ENCODE measurements at regions not wholly inside any gene's neighbourhood (a gene's known extent, or its start where the extent isn't known, plus 50 kb on each side); places are given as distances from the start of the nearest gene placed in this dataset.

- Mint-ChIP-seq H3K9me3 (peaks cover 5% of the 10 kb centered on the region; the same call in 1 of the 2 replicates), H3K27ac (no peak overlapping the region), H3K4me3 (no peak overlapping the region), H3K36me3 (ENCODE audit: low read depth) (no peaks in the 10 kb centered on the region), H3K4me1 (ENCODE audit: low read depth) (no peaks in the 10 kb centered on the region; the same call in 1 of the 2 replicates), H3K27me3 (ENCODE audit: insufficient read depth) (no peaks in the 10 kb centered on the region)
- no peak for TF ChIP-seq CTCF (IDR thresholded peaks at IDR 0.05)
- no peak for DNase-seq
These were observed 452.1 kb upstream of the ST6GAL2 start for GRCh38 chr2:107338059-107338458.

GRCh38 chr2:107338571-107338970, 452.6 kb upstream of the ST6GAL2 start:
- TF ChIP-seq CTCF (IDR thresholded peaks at IDR 0.05): no peak
- no peaks in the 10 kb centered on the region for H3K36me3 Mint-ChIP-seq (ENCODE audit: low read depth)
- no peak for DNase-seq
- no peak overlapping the region for H3K27ac Mint-ChIP-seq
- H3K9me3 Mint-ChIP-seq: peaks cover 5% of the 10 kb centered on the region; the same call in 1 of the 2 replicates
- H3K4me1 Mint-ChIP-seq (ENCODE audit: low read depth): no peaks in the 10 kb centered on the region; the same call in 1 of the 2 replicates
- no peaks in the 10 kb centered on the region for H3K27me3 Mint-ChIP-seq (ENCODE audit: insufficient read depth)
- H3K4me3 Mint-ChIP-seq: no peak overlapping the region

GRCh38 chr2:107340955-107341354, 455.0 kb upstream of the ST6GAL2 start:
- no peak overlapping the region for H3K4me3 Mint-ChIP-seq
- no peaks in the 10 kb centered on the region for H3K27me3 Mint-ChIP-seq (ENCODE audit: insufficient read depth)
- no peaks in the 10 kb centered on the region for H3K4me1 Mint-ChIP-seq (ENCODE audit: low read depth)
- TF ChIP-seq CTCF (IDR thresholded peaks at IDR 0.05): no peak
- peaks cover 5% of the 10 kb centered on the region; the same call in 1 of the 2 replicates for H3K9me3 Mint-ChIP-seq
- H3K27ac Mint-ChIP-seq: no peak overlapping the region
- DNase-seq: no peak
- no peaks in the 10 kb centered on the region for H3K36me3 Mint-ChIP-seq (ENCODE audit: low read depth)

GRCh38 chr2:107349329-107349728, 463.4 kb upstream of the ST6GAL2 start:
- no peak overlapping the region for H3K4me3 Mint-ChIP-seq
- no peaks in the 10 kb centered on the region for H3K27me3 Mint-ChIP-seq (ENCODE audit: insufficient read depth)
- DNase-seq: no peak
- H3K9me3 Mint-ChIP-seq: peaks cover 43% of the 10 kb centered on the region
- TF ChIP-seq CTCF (IDR thresholded peaks at IDR 0.05): no peak
- no peaks in the 10 kb centered on the region for H3K4me1 Mint-ChIP-seq (ENCODE audit: low read depth)
- H3K36me3 Mint-ChIP-seq (ENCODE audit: low read depth): no peaks in the 10 kb centered on the region
- no peak overlapping the region for H3K27ac Mint-ChIP-seq

- Mint-ChIP-seq H3K36me3 (ENCODE audit: low read depth) (no peaks in the 10 kb centered on the region), H3K4me3 (no peak overlapping the region), H3K4me1 (ENCODE audit: low read depth) (no peaks in the 10 kb centered on the region), H3K27me3 (ENCODE audit: insufficient read depth) (no peaks in the 10 kb centered on the region), H3K27ac (no peak overlapping the region), H3K9me3 (peaks cover 44% of the 10 kb centered on the region)
- no peak for DNase-seq
- TF ChIP-seq CTCF (IDR thresholded peaks at IDR 0.05): no peak
These were observed 468.2 kb upstream of the ST6GAL2 start for GRCh38 chr2:107354175-107354574.

- no peak for DNase-seq
- Mint-ChIP-seq H3K27ac (no peak overlapping the region), H3K36me3 (ENCODE audit: low read depth) (no peaks in the 10 kb centered on the region), H3K9me3 (peaks cover 20% of the 10 kb centered on the region), H3K27me3 (ENCODE audit: insufficient read depth) (no peaks in the 10 kb centered on the region; the same call in 1 of the 2 replicates), H3K4me3 (no peak overlapping the region), H3K4me1 (ENCODE audit: low read depth) (no peaks in the 10 kb centered on the region)
- TF ChIP-seq CTCF (IDR thresholded peaks at IDR 0.05): no peak
These were observed 468.3 kb upstream of the RGPD4 start for GRCh38 chr2:107358362-107358761.

All from HFFc6 (cell line).